Loucy (cell line): ENCODE measurements at regions not wholly inside any gene's neighbourhood (a gene's known extent, or its start where the extent isn't known, plus 50 kb on each side); places are given as distances from the start of the nearest gene placed in this dataset.

ENCODE experiments used
- H2AFZ ChIP-seq: fragments of 200-600 bp; sonication (generic); 2 replicates; pipeline ENCODE4 v1.6.0; 2016; ENCODE audit warnings: antibody characterized with exemption, mild to moderate bottlenecking, low read length, moderate library complexity
- H3F3A ChIP-seq: fragments of 200-600 bp; 2 replicates; pipeline ENCODE4 v1.6.0; 2016; ENCODE audit warnings: antibody characterized with exemption, low read depth, mild to moderate bottlenecking
- H3K27me3 ChIP-seq: fragments of 200-600 bp; sonication (generic); 2 replicates; pipeline ENCODE4 v1.6.1; 2014; ENCODE audit warnings: low read length, mild to moderate bottlenecking; ENCODE audit not compliant: insufficient read depth, poor library complexity, severe bottlenecking
- H3K36me3 ChIP-seq: fragments of 200-600 bp; sonication (generic); 2 replicates; pipeline ENCODE4 v1.6.1; 2016; ENCODE audit warnings: low read length; ENCODE audit not compliant: insufficient read depth
- H3K4me1 ChIP-seq: fragments of 200-600 bp; sonication (generic); 2 replicates; pipeline ENCODE4 v1.5.1; 2014; ENCODE audit warnings: low read length, mild to moderate bottlenecking; ENCODE audit not compliant: insufficient read depth, poor library complexity, severe bottlenecking
- H3K4me2 ChIP-seq: fragments of 200-600 bp; sonication (generic); 2 replicates; pipeline ENCODE4 v1.6.0; 2014; ENCODE audit warnings: antibody characterized with exemption, low read length, low read depth, mild to moderate bottlenecking; ENCODE audit not compliant: poor library complexity, severe bottlenecking
- H3K4me3 ChIP-seq: fragments of 200-600 bp; sonication (generic); 2 replicates; pipeline ENCODE4 v1.5.1; 2014; ENCODE audit warnings: low read length, mild to moderate bottlenecking, mixed read lengths; ENCODE audit not compliant: poor library complexity, severe bottlenecking
- H3K79me2 ChIP-seq: fragments of 200-600 bp; sonication (generic); 2 replicates; pipeline ENCODE4 v1.6.1; 2014; ENCODE audit warnings: low read length; ENCODE audit not compliant: insufficient read depth
- H3K9ac ChIP-seq: fragments of 200-600 bp; sonication (generic); 2 replicates; pipeline ENCODE4 v1.6.0; 2014; ENCODE audit warnings: mild to moderate bottlenecking, low read depth, low read length, moderate library complexity; ENCODE audit not compliant: poor library complexity, severe bottlenecking
- H3K9me2 ChIP-seq: fragments of 200-600 bp; sonication (generic); replicated peaks from 2 replicates; pipeline ENCODE4 v1.6.1; 2016; ENCODE audit warnings: low read depth, low read length, mixed read lengths
- H3K9me3 ChIP-seq: fragments of 200-600 bp; sonication (generic); 2 replicates; pipeline ENCODE4 v1.6.1; 2014; ENCODE audit warnings: mild to moderate bottlenecking, antibody characterized with exemption, low read length, low read depth; ENCODE audit not compliant: insufficient read depth
- H4K20me1 ChIP-seq: fragments of 200-600 bp; sonication (generic); 2 replicates; pipeline ENCODE4 v1.6.0; 2014; ENCODE audit warnings: antibody characterized with exemption, low read length, mild to moderate bottlenecking; ENCODE audit not compliant: insufficient read depth, poor library complexity, severe bottlenecking
- EZH2phosphoT487 ChIP-seq: fragments of 200-600 bp; IDR thresholded peaks from 2 replicates; pipeline ENCODE4 v1.6.1; 2018; ENCODE audit warnings: antibody characterized with exemption, mild to moderate bottlenecking, moderate library complexity, borderline replicate concordance
- TF ChIP-seq, protein P1 (sequence below): fragments of 200-600 bp; sonication (generic); conservative IDR thresholded peaks from 2 replicates; pipeline ENCODE4 v1.5.1; 2014; ENCODE audit warnings: mild to moderate bottlenecking, antibody characterized with exemption, low read length

DNA sequence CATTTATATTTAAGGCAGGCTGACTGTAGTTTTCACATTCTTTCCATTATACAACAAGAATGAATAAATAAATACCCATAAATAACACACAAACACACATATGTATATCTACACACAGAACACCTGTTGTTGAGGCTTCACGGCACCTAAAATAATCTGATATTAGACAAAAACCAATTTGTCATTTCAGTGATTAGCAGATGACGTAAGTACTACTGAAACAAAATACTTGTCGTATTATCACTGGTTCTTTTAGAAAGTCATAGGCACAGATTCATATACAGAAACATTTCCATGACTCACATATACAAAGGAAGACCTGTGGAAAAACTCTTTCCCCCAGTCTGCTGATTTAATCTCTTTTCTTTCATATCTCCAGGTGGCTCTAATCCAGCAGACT is 1113.4 kb upstream of the FANCL start:
- H3F3A ChIP-seq, result no peaks in the 10 kb centered on the region

DNA sequence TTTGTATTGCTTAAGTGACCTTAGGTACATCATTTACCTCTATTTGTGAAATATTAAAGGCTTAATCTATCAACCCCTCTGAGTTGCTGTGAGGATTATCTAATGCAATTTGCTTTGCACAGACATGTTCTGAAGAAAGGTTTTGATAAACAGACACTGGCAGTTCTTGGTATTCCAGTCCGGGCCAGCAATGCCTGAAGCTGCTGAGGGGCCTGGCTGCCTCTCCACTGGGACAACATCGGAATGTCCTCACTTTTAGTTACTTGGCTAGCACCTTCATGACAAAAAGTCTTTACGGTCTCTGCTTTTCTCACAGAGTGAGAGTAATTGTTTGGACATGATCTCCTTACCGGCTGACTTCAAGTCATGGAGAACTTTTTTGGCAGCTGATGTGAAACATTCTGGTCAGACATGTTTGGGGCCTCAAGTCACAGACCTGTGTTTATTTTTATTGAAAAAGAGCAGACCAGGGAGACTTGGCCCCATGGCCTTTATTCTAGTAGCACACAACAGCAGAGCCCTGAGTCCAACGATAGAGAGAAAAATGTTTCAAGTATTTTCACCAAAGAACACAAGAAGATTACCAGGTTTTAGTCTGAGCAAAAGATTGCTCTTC is 1112.3 kb upstream of the FANCL start:
- Histone ChIP-seq H3K79me2 (no peaks in the 10 kb centered on the region), H3K4me3 (no peak overlapping the region), H3K27me3 (no peaks in the 10 kb centered on the region), H4K20me1 (no peaks in the 10 kb centered on the region), H3K9ac (no peak overlapping the region), H3K4me1 (no peaks in the 10 kb centered on the region), H2AFZ (no peak overlapping the region), H3K9me2 (no peaks in the 10 kb centered on the region), H3K4me2 (no peak overlapping the region), H3F3A (no peaks in the 10 kb centered on the region), H3K36me3 (no peaks in the 10 kb centered on the region), H3K9me3 (no peaks in the 10 kb centered on the region)
- TF ChIP-seq EZH2phosphoT487, result no peak
- TF ChIP-seq, protein P1, sequence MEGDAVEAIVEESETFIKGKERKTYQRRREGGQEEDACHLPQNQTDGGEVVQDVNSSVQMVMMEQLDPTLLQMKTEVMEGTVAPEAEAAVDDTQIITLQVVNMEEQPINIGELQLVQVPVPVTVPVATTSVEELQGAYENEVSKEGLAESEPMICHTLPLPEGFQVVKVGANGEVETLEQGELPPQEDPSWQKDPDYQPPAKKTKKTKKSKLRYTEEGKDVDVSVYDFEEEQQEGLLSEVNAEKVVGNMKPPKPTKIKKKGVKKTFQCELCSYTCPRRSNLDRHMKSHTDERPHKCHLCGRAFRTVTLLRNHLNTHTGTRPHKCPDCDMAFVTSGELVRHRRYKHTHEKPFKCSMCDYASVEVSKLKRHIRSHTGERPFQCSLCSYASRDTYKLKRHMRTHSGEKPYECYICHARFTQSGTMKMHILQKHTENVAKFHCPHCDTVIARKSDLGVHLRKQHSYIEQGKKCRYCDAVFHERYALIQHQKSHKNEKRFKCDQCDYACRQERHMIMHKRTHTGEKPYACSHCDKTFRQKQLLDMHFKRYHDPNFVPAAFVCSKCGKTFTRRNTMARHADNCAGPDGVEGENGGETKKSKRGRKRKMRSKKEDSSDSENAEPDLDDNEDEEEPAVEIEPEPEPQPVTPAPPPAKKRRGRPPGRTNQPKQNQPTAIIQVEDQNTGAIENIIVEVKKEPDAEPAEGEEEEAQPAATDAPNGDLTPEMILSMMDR, result no peak

More for the DNA sequence above, 1113.4 kb upstream of the FANCL start:
- Histone ChIP-seq H4K20me1 (no peaks in the 10 kb centered on the region), H3K9ac (no peak overlapping the region), H3K79me2 (no peaks in the 10 kb centered on the region), H3K4me2 (no peak overlapping the region), H3K4me3 (no peak overlapping the region), H3K9me2 (no peaks in the 10 kb centered on the region), H3K27me3 (no peaks in the 10 kb centered on the region), H3K4me1 (no peaks in the 10 kb centered on the region), H3K36me3 (no peaks in the 10 kb centered on the region), H2AFZ (no peak overlapping the region), H3K9me3 (no peaks in the 10 kb centered on the region)
- TF ChIP-seq EZH2phosphoT487, result no peak
- TF ChIP-seq, protein P1, result no peak

DNA sequence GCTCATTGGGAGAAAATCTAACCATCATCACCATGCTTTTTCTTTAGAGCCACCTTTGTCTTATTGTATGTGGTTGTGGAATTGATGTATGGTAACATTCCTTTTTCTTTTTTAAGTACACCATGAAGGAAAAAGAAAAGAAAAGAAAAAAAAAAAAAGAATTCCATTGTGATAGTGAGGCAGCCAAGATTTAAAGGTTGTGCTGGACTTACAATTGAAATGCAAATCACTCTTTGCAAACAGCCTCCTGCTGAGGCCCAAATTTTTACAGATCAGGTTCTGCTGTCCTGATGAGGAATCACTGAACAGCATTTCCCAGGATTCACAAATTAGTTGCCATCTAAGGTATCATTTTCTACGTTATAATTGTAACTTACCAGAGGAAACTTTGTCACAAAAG is 1101.0 kb upstream of the FANCL start:
- Histone ChIP-seq H3K79me2 (no peaks in the 10 kb centered on the region), H3K4me1 (no peaks in the 10 kb centered on the region), H4K20me1 (no peaks in the 10 kb centered on the region), H3K36me3 (no peaks in the 10 kb centered on the region), H3F3A (no peaks in the 10 kb centered on the region), H3K4me2 (no peak overlapping the region), H3K4me3 (no peak overlapping the region), H2AFZ (no peak overlapping the region), H3K9me3 (no peaks in the 10 kb centered on the region), H3K9ac (no peak overlapping the region), H3K27me3 (no peaks in the 10 kb centered on the region), H3K9me2 (no peaks in the 10 kb centered on the region)
- TF ChIP-seq, protein P1, result no peak
- no peak for TF ChIP-seq EZH2phosphoT487
